Type B pancreatic cell (in vitro differentiated cells): ENCODE measurements at regions not wholly inside any gene's neighbourhood (a gene's known extent, or its start where the extent isn't known, plus 50 kb on each side); places are given as distances from the start of the nearest gene placed in this dataset.
A peak's percentile ranks its signal among the peaks of the same experiment; 100 is the strongest.

Experiments
- DNase-seq: peaks from one replicate; pipeline ENCODE4 v3.0.0; 2021; ENCODE audit warnings: mixed read lengths; ENCODE audit not compliant: unreplicated experiment; ENCODE audit errors: extremely low spot score
- H3K27ac Mint-ChIP-seq: 2 replicates; pipeline ENCODE4 v1.8.0; 2021; ENCODE audit warnings: mild to moderate bottlenecking, mixed read lengths
- H3K27me3 Mint-ChIP-seq: 2 replicates; pipeline ENCODE4 v1.8.0; 2021; ENCODE audit warnings: mixed read lengths
- H3K36me3 Mint-ChIP-seq: 2 replicates; pipeline ENCODE4 v1.8.0; 2021; ENCODE audit warnings: mixed read lengths
- H3K4me1 Mint-ChIP-seq: one replicate; pipeline ENCODE4 v1.8.0; 2021; ENCODE audit warnings: mixed read lengths; ENCODE audit not compliant: unreplicated experiment
- H3K4me3 Mint-ChIP-seq: 2 replicates; pipeline ENCODE4 v1.8.0; 2021; ENCODE audit warnings: mild to moderate bottlenecking, mixed read lengths
- H3K9me3 Mint-ChIP-seq: 2 replicates; pipeline ENCODE4 v1.8.0; 2021; ENCODE audit warnings: mixed read lengths
- CTCF ChIP-seq: fragments of 200-600 bp; sonication (generic); conservative IDR thresholded peaks from 2 replicates; pipeline ENCODE4 v1.5.0; 2021; ENCODE audit warnings: antibody characterized with exemption, mild to moderate bottlenecking

GRCh38 chr10:112871021-112871420 is 79.0 kb upstream of the TCF7L2 start:
- Mint-ChIP-seq H3K4me3 (no peak overlapping the region), H3K9me3 (peaks cover 3% of the 10 kb centered on the region), H3K27ac (no peak overlapping the region), H3K36me3 (no peaks in the 10 kb centered on the region), H3K4me1 (no peaks in the 10 kb centered on the region), H3K27me3 (no peaks in the 10 kb centered on the region)
- no peak for DNase-seq
- no peak for TF ChIP-seq CTCF

- H3K9me3 Mint-ChIP-seq: peaks cover 3% of the 10 kb centered on the region
- H3K4me3 Mint-ChIP-seq: no peak overlapping the region
- H3K27me3 Mint-ChIP-seq: no peaks in the 10 kb centered on the region
- DNase-seq: no peak
- no peak overlapping the region for H3K27ac Mint-ChIP-seq
- no peaks in the 10 kb centered on the region for H3K36me3 Mint-ChIP-seq
- H3K4me1 Mint-ChIP-seq: no peaks in the 10 kb centered on the region
- peak; percentile 59 for TF ChIP-seq CTCF
Observed at GRCh38 chr10:112872728-112873127, 77.3 kb upstream of the TCF7L2 start.

GRCh38 chr10:112873541-112873940 is 76.5 kb upstream of the TCF7L2 start:
- Mint-ChIP-seq H3K27ac (no peak overlapping the region), H3K4me3 (no peak overlapping the region)

GRCh38 chr10:112874982-112875381 is 75.1 kb upstream of the TCF7L2 start:
- Mint-ChIP-seq H3K27ac (no peak overlapping the region), H3K4me1 (no peaks in the 10 kb centered on the region), H3K36me3 (no peaks in the 10 kb centered on the region), H3K9me3 (peaks cover 3% of the 10 kb centered on the region), H3K27me3 (no peaks in the 10 kb centered on the region), H3K4me3 (no peak overlapping the region)
- DNase-seq: no peak
- no peak for TF ChIP-seq CTCF

More at GRCh38 chr10:112873541-112873940, 76.5 kb upstream of the TCF7L2 start:
- TF ChIP-seq CTCF: no peak
- H3K27me3 Mint-ChIP-seq: no peaks in the 10 kb centered on the region
- H3K4me1 Mint-ChIP-seq: no peaks in the 10 kb centered on the region
- DNase-seq: no peak
- H3K36me3 Mint-ChIP-seq: no peaks in the 10 kb centered on the region
- H3K9me3 Mint-ChIP-seq: peaks cover 3% of the 10 kb centered on the region

GRCh38 chr10:112875476-112876267 is 74.4 kb upstream of the TCF7L2 start:
- Mint-ChIP-seq H3K27me3 (no peaks in the 10 kb centered on the region), H3K27ac (no peak overlapping the region)

More at GRCh38 chr10:112875476-112876267, 74.4 kb upstream of the TCF7L2 start:
- DNase-seq: no peak
- no peak for TF ChIP-seq CTCF
- Mint-ChIP-seq H3K4me1 (no peaks in the 10 kb centered on the region), H3K4me3 (no peak overlapping the region), H3K36me3 (no peaks in the 10 kb centered on the region), H3K9me3 (peaks cover 3% of the 10 kb centered on the region)
